NCI-H82 treated with DMSO at 0.1 percent for 48 hours (cell line): ENCODE measurements at regions not wholly inside any gene's neighbourhood (a gene's known extent, or its start where the extent isn't known, plus 50 kb on each side); places are given as distances from the start of the nearest gene placed in this dataset.

ENCODE experiments used
- DNase-seq: peaks from one replicate; lab custom pipeline; 2025; ENCODE audit not compliant: unreplicated experiment; lab: John Stamatoyannopoulos, UW

GRCh38 chr12:125473501-125473900, 408.3 kb downstream of the AACS start:
- DNase-seq = no peak

GRCh38 chr12:125487336-125487735, 422.1 kb downstream of the AACS start:
- no peak for DNase-seq

DNA sequence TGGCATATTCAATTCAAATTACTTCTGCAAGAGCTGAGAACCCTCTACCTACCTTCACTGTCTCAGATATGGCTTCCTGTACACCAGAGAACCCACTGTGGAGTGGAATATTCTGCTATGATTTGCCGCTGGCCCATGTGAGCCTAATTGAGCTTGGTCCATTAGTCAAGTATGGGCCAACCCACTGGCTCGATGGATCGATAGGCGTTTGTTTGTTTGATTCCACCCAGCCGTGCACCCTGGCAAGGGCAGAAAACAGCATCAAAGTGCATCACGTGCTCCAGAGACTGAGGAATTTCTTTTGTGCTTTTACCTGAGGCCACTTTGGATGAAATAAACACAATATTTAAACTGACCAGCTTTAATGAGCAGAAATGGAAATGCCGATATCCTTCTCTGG, 426.3 kb downstream of the AACS start:
- no peak for DNase-seq

DNA sequence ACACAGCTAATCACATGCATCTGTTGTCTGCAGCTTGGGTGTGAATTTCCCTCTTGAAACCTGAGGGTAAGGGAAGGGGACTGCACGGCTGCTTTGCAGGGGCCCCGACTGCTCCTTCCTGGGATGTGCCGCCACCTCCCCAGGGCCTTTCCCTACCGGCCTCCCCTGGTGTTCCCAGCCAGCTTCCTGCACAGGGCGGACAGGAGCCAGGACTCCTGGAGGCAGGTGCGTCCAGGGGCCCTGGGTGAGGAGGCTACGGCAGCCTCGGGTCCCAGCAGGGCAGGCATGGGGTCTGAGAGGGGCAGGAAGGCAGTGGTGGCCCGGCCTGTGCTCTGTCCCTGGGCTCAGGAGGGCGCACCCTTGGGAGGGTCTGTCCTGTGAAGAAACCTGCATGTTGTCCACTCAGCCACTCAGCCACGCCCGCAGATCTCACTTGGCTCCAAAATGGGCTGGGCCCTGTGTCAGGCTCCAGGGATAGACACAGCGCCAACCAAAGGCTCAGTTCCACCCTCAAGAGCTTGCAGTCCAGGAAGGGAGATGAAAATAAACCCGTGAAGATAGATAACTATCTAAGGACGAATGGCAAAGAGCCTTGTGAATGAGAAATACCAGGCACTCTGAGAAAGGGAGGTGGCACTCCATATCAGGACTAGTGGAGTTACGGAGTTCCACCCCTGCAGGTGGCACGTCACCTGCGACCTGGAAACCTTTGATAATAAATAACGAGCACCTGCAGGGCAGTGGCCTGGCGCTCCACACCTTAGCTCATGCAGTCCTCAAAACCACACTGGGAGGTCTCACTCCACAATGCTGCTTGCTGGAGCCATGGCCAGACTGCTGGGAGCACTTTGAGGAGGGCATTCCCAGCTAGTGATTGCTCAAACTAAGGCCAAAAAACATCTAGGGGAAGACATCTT, 427.4 kb downstream of the AACS start:
- DNase-seq = no peak

DNA sequence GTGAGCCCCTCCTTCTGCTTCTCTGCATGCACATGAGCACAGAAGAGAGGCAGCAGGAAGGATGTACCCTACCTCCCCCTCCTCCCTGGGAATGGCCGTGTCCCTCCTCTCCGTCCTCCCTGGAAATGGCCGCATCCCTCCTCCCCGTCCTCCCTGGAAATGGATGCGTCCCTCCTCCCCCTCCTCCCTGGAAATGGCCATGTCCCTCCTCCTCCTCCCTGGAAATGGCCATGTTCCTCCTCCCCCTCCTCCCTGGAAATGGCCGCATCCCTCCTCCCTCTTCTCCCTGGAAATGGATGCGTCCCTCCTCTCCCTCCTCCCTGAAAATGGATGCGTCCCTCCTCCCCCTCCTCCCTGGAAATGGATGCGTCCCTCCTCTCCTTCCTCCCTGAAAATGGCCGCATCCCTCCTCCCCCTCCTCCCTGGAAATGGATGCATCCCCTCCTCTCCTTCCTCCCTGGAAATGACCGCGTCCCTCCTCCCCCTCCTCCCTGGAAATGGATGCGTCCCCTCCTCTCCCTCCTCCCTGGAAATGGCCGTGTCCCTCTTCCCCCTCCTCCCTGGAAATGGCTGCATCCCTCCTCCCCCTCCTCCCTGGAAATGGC, 428.6 kb downstream of the AACS start:
- no peak for DNase-seq

DNA sequence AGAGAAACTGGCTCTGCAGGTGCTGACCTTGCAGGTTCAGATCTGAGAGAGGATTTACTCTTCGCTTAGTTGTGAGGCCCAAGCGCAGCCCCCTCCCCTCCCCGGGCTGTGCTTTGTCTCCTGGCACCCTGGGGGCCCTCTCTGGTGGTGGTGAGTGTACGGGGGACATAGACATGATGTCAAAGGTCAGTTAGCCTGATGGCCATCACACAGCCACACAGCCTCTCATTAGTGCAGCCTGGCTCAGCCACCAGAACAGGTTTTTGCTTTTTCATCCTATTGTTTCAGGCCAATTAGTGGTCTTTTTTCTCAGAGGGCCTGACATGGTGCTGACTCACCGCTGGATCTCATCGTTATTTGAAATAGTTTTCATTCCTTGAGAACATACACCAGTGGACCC, 437.9 kb downstream of the AACS start:
- DNase-seq = no peak

DNA sequence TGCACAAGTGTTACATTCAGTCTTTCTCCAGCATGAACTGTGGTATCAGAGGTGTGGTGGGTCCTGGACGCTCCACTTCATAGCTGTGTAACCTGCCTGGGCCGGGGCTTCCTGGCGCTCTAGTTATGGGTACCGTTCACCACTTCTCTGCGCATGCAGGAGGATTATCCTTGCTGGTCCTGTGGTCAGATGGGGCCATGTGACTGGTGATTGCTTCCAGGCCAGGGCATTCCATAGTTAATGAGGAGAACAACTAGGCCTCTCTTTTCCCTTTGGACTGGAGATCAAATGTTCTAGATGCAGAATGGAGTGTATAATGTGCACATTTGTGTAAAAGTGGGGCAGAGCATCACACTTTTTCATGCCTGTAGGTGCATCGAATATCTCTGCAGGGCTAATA, 444.0 kb downstream of the AACS start:
- no peak for DNase-seq

GRCh38 chr12:125512541-125513298, 447.5 kb downstream of the AACS start:
- DNase-seq = no peak

DNA sequence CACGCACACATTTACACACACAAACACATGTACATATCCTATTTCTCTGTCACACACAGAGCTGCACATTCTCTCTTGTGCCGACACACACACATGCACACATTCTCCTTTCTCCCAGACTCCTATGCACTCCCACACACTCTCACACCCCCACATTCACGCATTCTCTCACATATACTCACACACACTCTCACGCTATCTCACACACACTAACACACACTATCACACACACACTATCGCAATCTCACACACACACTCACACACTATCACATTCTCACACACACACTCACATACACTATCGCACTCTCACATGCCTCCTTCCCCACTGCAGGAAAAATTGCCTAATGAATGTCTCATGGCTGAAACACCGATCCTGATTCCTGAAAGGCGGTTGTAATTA, 450.7 kb downstream of the AACS start:
- no peak for DNase-seq

GRCh38 chr12:125518074-125518473, 452.8 kb downstream of the AACS start:
- DNase-seq = no peak

DNA sequence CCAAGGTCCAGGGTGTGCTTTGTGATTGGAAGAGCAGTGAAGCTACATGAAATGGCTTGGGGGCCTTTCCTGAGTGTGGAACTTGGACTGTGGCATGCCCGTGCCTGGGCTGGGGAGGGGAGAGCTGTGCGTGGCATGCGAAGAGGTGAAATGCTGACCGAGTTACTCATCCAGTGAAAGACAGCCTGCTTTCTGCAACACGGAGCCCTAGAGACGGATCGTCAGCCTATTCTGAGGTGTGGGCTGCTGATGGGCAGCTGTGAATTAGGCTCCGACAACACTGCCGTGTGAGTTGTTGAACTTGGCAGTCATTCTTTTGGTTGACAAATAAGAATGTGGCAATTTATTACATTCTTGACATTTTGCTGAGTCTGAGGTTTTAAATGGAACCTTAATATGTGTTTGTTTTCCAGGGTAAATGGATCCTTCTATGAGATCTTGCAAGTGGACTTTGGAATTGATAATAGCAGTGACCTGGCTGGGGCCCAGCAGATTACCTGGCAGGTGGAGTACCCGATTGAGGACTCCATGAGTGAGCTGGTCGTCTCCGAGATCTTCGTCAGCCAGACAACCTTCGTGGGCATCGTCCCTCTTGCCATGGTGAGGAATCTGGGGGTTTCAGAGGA, 453.9 kb downstream of the AACS start:
- no peak for DNase-seq

DNA sequence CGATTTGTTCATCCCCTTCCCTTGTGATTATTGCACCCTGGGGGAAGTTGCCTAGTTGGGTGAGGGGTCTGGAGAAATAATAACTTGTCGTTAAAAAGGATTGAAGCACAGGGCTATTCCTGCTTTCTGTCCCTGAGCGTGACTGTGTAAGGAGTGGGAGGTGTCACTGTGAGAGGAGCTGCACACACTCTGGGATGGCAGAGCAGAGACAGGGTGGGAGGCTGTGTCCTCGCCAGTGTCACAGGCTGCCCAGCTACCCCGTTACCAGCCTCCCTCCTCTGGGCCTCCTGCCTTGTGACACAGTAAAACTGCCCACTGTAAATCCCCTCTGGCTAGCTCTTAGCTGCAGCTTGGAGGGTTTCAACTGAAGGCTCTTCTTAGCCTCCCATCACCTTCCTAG, 460.6 kb downstream of the AACS start:
- DNase-seq = no peak

DNA sequence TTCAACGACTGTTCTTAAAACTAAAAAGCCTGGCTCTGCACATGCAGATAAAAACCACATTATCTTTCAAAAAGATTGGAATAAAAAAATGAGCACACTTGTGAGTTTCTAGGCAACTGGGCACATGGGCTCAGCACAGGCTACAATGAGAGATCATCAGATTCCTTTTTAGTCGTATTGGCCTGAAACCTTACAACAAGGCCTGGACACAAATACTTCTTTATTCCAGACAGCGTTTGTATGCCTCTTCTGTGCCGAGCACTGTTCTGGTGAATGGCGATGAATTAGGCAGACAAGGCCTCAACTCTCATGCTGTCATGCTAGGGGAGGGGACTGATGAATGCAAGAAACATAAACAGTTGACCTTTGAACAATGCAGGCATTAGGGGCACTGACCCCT, 463.0 kb downstream of the AACS start:
- DNase-seq = no peak

- no peak for DNase-seq
These were observed 465.0 kb downstream of the AACS start for GRCh38 chr12:125530201-125530600.

DNA sequence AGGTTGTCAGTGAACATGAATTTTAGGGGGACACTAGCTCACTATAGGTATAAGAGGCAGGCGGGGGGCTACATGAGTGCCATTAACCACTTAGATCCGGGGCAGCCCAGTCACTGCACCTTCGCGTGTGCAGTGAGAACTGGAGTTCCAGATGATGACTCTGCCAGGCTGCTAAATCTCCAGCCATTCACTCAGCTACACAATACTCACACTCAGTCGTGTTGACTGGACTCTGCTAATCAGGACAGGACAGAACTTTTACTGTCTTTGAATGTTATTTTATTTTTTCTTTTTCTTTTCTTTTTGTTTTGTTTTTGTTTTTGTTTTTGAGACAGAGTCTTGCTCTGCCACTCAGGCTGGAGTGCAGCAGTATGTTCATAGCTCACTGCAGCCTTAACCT, 465.6 kb downstream of the AACS start:
- no peak for DNase-seq

GRCh38 chr12:125531574-125531973, 466.3 kb downstream of the AACS start:
- no peak for DNase-seq

GRCh38 chr12:125533434-125534029, 468.3 kb downstream of the AACS start:
- no peak for DNase-seq

- no peak for DNase-seq
These were observed 473.4 kb downstream of the AACS start for GRCh38 chr12:125538401-125539199.

- DNase-seq = no peak
These were observed 475.5 kb downstream of the AACS start for GRCh38 chr12:125540580-125541204.

DNA sequence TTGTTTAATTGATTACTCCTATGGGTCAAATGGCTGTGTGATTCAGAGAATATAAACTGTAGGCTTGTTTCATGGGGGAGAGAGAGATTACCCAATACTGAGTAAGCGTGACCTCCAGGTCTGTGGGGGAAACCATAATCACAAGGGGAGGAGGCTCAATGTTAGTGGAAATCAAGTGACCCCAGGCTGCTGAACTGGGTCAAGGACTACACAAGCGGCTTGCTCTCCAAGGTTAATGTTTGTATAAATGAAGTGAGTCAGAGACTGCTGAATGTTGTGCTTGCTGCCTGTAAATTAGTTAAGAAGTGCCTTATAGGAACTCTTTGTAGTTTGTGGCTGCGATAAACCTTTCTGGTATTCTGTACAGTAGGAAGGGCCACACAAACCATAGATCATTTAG, 479.7 kb downstream of the AACS start:
- DNase-seq = no peak
